Neural progenitor cell (in vitro differentiated cells): ENCODE measurements at regions not wholly inside any gene's neighbourhood (a gene's known extent, or its start where the extent isn't known, plus 50 kb on each side); places are given as distances from the start of the nearest gene placed in this dataset.

Experiments
- DNase-seq: peaks from one replicate; pipeline ENCODE4 v3.0.0-alpha.2; 2016; ENCODE audit warnings: low spot score
- H2AFZ ChIP-seq: fragments of 200-600 bp; sonication (generic); replicated peaks from 2 replicates; pipeline ENCODE4 v1.6.1; 2016; ENCODE audit warnings: antibody characterized with exemption
- H3F3A ChIP-seq: fragments of 200-600 bp; sonication (generic); 2 replicates; pipeline ENCODE4 v1.6.1; 2016; ENCODE audit warnings: antibody characterized with exemption, low read depth
- H3K27ac ChIP-seq: fragments of 200-600 bp; sonication (generic); 2 replicates; pipeline ENCODE4 v1.5.1; 2016; ENCODE audit warnings: mild to moderate bottlenecking
- H3K27me3 ChIP-seq: fragments of 200-600 bp; sonication (generic); 2 replicates; pipeline ENCODE4 v1.6.1; 2016; ENCODE audit warnings: mild to moderate bottlenecking, moderate library complexity
- H3K36me3 ChIP-seq: fragments of 200-600 bp; sonication (generic); 2 replicates; pipeline ENCODE4 v1.5.1; 2016
- H3K4me1 ChIP-seq: fragments of 200-600 bp; sonication (generic); 2 replicates; pipeline ENCODE4 v1.6.1; 2016; ENCODE audit warnings: mixed run types
- H3K4me2 ChIP-seq: fragments of 200-600 bp; sonication (generic); 2 replicates; pipeline ENCODE4 v1.6.1; 2016
- H3K4me3 ChIP-seq: fragments of 200-600 bp; sonication (generic); 2 replicates; pipeline ENCODE4 v1.5.1; 2016
- H3K79me2 ChIP-seq: fragments of 200-600 bp; sonication (generic); 2 replicates; pipeline ENCODE4 v1.6.1; 2016; ENCODE audit warnings: low read depth
- H3K9ac ChIP-seq: fragments of 200-600 bp; sonication (generic); 2 replicates; pipeline ENCODE4 v1.6.1; 2016
- H3K9me3 ChIP-seq: fragments of 200-600 bp; sonication (generic); 2 replicates; pipeline ENCODE4 v1.5.1; 2016; ENCODE audit warnings: low read depth
- H4K20me1 ChIP-seq: fragments of 200-600 bp; sonication (generic); 2 replicates; pipeline ENCODE4 v1.6.1; 2016; ENCODE audit warnings: low read depth
- H3K27ac Mint-ChIP-seq: 3 replicates; pipeline ENCODE4 v1.8.0; 2021; ENCODE audit warnings: mixed read lengths
- H3K27me3 Mint-ChIP-seq: 2 replicates; pipeline ENCODE4 v1.8.0; 2022; ENCODE audit warnings: low read depth, mild to moderate bottlenecking, inconsistent platforms, moderate library complexity, mixed read lengths; ENCODE audit not compliant: insufficient read depth
- H3K36me3 Mint-ChIP-seq: 3 replicates; pipeline ENCODE4 v1.8.0; 2021; ENCODE audit warnings: mixed read lengths
- H3K4me1 Mint-ChIP-seq: 3 replicates; pipeline ENCODE4 v1.8.0; 2021; ENCODE audit warnings: mixed read lengths
- H3K4me3 Mint-ChIP-seq: 3 replicates; pipeline ENCODE4 v1.8.0; 2021; ENCODE audit warnings: mild to moderate bottlenecking, moderate library complexity, mixed read lengths
- H3K9me3 Mint-ChIP-seq: 3 replicates; pipeline ENCODE4 v1.8.0; 2020; ENCODE audit warnings: mixed read lengths
- EZH2 ChIP-seq: fragments of 200-600 bp; sonication (generic); IDR thresholded peaks from 2 replicates; pipeline ENCODE4 v1.6.1; 2017; ENCODE audit warnings: antibody characterized with exemption, mild to moderate bottlenecking, moderate library complexity
- EZH2phosphoT487 ChIP-seq: fragments of 200-600 bp; sonication (generic); IDR thresholded peaks from 2 replicates; pipeline ENCODE4 v1.6.1; 2017; ENCODE audit warnings: antibody characterized with exemption
- TF ChIP-seq, protein P1 (sequence below): fragments of 200-600 bp; sonication (generic); IDR thresholded peaks from 2 replicates; pipeline ENCODE4 v1.5.1; 2017; ENCODE audit warnings: antibody characterized with exemption, mild to moderate bottlenecking

DNA sequence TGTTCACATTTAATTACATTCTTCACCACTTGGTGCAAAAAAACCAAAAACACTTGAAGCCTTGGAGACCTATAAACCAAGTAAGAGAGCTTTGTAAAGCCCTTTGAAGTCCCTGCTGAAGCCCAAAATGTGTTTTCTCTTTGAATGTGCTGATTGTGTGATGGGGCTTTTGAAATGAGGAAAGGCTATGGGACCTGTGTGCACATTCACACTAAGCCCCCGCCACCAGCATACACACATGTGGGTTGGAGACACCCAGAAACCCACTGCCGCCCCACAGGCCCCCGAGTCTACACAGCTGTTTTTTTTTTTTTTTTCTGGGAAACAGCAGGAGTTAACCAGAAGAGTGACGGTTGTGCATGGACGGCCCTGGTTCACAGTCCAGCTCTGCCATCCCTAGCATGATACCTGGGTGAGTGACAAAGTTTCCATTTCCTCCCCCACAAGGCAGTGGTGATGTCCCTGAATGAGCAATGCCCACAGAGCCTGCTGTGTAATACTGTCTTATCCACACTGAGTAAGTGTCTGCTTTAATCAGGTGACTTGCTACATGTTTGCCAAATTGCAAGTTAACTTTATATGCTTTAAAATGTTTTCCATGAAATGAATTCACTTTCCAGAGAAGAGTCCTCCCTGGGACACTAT, 154.6 kb upstream of the GDF10 start:
- H3K36me3 Mint-ChIP-seq, result no peaks in the 10 kb centered on the region
- Histone ChIP-seq H3K9ac (no peak overlapping the region), H2AFZ (no peak overlapping the region), H3K79me2 (no peaks in the 10 kb centered on the region), H3K9me3 (no peaks in the 10 kb centered on the region), H3K4me3 (no peak overlapping the region), H3K27me3 (no peaks in the 10 kb centered on the region), H4K20me1 (no peaks in the 10 kb centered on the region), H3K4me1 (no peaks in the 10 kb centered on the region), H3F3A (no peaks in the 10 kb centered on the region), H3K4me2 (no peak overlapping the region), H3K36me3 (no peaks in the 10 kb centered on the region), H3K27ac (no peak overlapping the region)
- H3K4me3 Mint-ChIP-seq, result no peak overlapping the region
- H3K27ac Mint-ChIP-seq, result no peak overlapping the region
- no peak for DNase-seq
- H3K9me3 Mint-ChIP-seq, result no peaks in the 10 kb centered on the region
- TF ChIP-seq EZH2phosphoT487 (no peak), EZH2 (no peak)
- TF ChIP-seq, protein P1, sequence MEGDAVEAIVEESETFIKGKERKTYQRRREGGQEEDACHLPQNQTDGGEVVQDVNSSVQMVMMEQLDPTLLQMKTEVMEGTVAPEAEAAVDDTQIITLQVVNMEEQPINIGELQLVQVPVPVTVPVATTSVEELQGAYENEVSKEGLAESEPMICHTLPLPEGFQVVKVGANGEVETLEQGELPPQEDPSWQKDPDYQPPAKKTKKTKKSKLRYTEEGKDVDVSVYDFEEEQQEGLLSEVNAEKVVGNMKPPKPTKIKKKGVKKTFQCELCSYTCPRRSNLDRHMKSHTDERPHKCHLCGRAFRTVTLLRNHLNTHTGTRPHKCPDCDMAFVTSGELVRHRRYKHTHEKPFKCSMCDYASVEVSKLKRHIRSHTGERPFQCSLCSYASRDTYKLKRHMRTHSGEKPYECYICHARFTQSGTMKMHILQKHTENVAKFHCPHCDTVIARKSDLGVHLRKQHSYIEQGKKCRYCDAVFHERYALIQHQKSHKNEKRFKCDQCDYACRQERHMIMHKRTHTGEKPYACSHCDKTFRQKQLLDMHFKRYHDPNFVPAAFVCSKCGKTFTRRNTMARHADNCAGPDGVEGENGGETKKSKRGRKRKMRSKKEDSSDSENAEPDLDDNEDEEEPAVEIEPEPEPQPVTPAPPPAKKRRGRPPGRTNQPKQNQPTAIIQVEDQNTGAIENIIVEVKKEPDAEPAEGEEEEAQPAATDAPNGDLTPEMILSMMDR, result no peak
- H3K27me3 Mint-ChIP-seq, result peaks cover 4% of the 10 kb centered on the region
- peaks cover 2% of the 10 kb centered on the region for H3K4me1 Mint-ChIP-seq

DNA sequence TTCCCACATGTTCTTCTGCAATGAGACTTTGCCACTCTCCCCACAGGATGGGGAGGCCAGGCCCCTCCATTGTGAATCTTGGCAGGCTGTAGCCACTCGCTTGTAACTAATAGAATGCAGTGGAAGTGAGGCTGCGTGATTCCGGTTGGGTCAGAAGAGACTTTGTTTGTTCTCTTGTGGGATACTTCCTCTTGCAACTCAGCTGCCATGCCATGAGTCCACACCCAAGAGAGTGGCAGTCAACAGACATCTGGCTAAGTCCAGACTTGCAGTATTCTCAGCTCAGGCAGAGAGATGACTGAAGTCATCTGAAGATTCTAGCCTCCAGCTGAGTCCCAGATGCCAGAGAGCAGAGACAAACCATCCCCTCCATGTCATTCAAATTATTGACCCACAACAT, 153.4 kb upstream of the GDF10 start:
- Histone ChIP-seq H3K27me3 (no peaks in the 10 kb centered on the region), H3K36me3 (no peaks in the 10 kb centered on the region), H3K4me1 (no peaks in the 10 kb centered on the region), H2AFZ (no peak overlapping the region), H3K79me2 (no peaks in the 10 kb centered on the region), H3K27ac (no peak overlapping the region), H3K4me3 (no peak overlapping the region), H3K9ac (no peak overlapping the region), H3K4me2 (no peak overlapping the region), H3F3A (no peaks in the 10 kb centered on the region), H3K9me3 (no peaks in the 10 kb centered on the region), H4K20me1 (no peaks in the 10 kb centered on the region)
- no peaks in the 10 kb centered on the region for H3K9me3 Mint-ChIP-seq
- H3K4me1 Mint-ChIP-seq, result peaks cover 4% of the 10 kb centered on the region
- no peak overlapping the region for H3K27ac Mint-ChIP-seq
- no peaks in the 10 kb centered on the region for H3K36me3 Mint-ChIP-seq
- no peak overlapping the region for H3K4me3 Mint-ChIP-seq
- TF ChIP-seq EZH2, result no peak
- no peak for TF ChIP-seq EZH2phosphoT487
- TF ChIP-seq, protein P1, result no peak
- H3K27me3 Mint-ChIP-seq, result peaks cover 4% of the 10 kb centered on the region
- DNase-seq, result no peak

DNA sequence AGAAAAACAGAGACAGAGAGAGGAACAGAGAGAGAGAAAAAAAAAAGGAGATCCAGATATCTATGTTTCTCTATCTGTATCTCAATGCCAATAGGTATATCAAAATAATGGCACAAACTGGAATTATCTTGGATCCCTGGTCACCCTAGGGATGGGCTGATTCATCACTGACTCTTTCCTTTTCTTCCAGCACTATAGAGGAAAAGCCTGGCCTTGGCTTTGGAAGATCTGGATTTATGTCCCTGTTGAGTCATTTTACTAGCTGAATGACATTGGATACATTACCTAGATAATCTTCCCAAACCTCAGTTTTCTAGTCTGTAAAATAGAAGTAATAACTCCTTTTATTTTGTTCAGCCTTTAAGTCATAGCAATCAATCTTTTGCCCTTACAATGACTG, 152.8 kb upstream of the GDF10 start:
- peaks cover 4% of the 10 kb centered on the region for H3K27me3 Mint-ChIP-seq
- TF ChIP-seq EZH2 (no peak), EZH2phosphoT487 (no peak)
- TF ChIP-seq, protein P1, result no peak

More for the DNA sequence above, 152.8 kb upstream of the GDF10 start:
- Mint-ChIP-seq H3K27ac (no peak overlapping the region), H3K9me3 (no peaks in the 10 kb centered on the region), H3K4me1 (peaks cover 8% of the 10 kb centered on the region), H3K4me3 (no peak overlapping the region), H3K36me3 (no peaks in the 10 kb centered on the region)
- Histone ChIP-seq H3K4me2 (no peak overlapping the region), H3F3A (no peaks in the 10 kb centered on the region), H3K4me1 (no peaks in the 10 kb centered on the region), H4K20me1 (no peaks in the 10 kb centered on the region), H3K79me2 (no peaks in the 10 kb centered on the region), H3K9ac (no peak overlapping the region), H3K27me3 (no peaks in the 10 kb centered on the region), H3K27ac (no peak overlapping the region), H2AFZ (no peak overlapping the region), H3K36me3 (no peaks in the 10 kb centered on the region), H3K9me3 (no peaks in the 10 kb centered on the region), H3K4me3 (no peak overlapping the region)
- no peak for DNase-seq
